ENCODE measurements at regions not wholly inside any gene's neighbourhood (a gene's known extent, or its start where the extent isn't known, plus 50 kb on each side); places are given as distances from the start of the nearest gene placed in this dataset.
A peak's percentile ranks its signal among the peaks of the same experiment; 100 is the strongest.

GRCh38 chrX:104359124-104359523, 104.4 kb upstream of the ESX1 start:
- H3K9ac ChIP-seq (ENCODE audit: low read depth, low read length, poor library complexity, severe bottlenecking), result no peak overlapping the region
- H3K27me3 ChIP-seq (ENCODE audit: insufficient read depth, low read length, poor library complexity, severe bottlenecking), result no peaks in the 10 kb centered on the region
- H3K9me3 ChIP-seq (ENCODE audit: insufficient read depth, low read depth, low read length), result no peaks in the 10 kb centered on the region
- no peak overlapping the region for H3K4me3 ChIP-seq (ENCODE audit: low read length, poor library complexity, severe bottlenecking)
- H3K36me3 ChIP-seq (ENCODE audit: insufficient read depth, low read length), result no peaks in the 10 kb centered on the region
- no peak overlapping the region for H3K4me2 ChIP-seq (ENCODE audit: low read depth, low read length, poor library complexity, severe bottlenecking)
- no peaks in the 10 kb centered on the region for H3K9me2 ChIP-seq (replicated peaks; ENCODE audit: low read depth, low read length)
- no peaks in the 10 kb centered on the region for H4K20me1 ChIP-seq (ENCODE audit: insufficient read depth, low read length, poor library complexity, severe bottlenecking)
- H3F3A ChIP-seq (ENCODE audit: low read depth), result no peaks in the 10 kb centered on the region
- no peaks in the 10 kb centered on the region for H3K4me1 ChIP-seq (ENCODE audit: insufficient read depth, low read length, poor library complexity, severe bottlenecking)
- H3K79me2 ChIP-seq (ENCODE audit: insufficient read depth, low read length), result no peaks in the 10 kb centered on the region
- TF ChIP-seq EZH2phosphoT487 (IDR thresholded peaks at IDR 0.05; ENCODE audit: borderline replicate concordance) (no peak), CTCF (conservative IDR thresholded peaks at IDR 0.05; ENCODE audit: low read length) (no peak)
- no peak overlapping the region for H2AFZ ChIP-seq (ENCODE audit: low read length)

- Histone ChIP-seq H2AFZ (ENCODE audit: low read length) (no peak overlapping the region), H3K36me3 (ENCODE audit: insufficient read depth, low read length) (no peaks in the 10 kb centered on the region), H3K4me3 (ENCODE audit: low read length, poor library complexity, severe bottlenecking) (no peak overlapping the region), H3K4me1 (ENCODE audit: insufficient read depth, low read length, poor library complexity, severe bottlenecking) (peaks cover 7% of the 10 kb centered on the region), H3K27me3 (ENCODE audit: insufficient read depth, low read length, poor library complexity, severe bottlenecking) (no peaks in the 10 kb centered on the region), H3K79me2 (ENCODE audit: insufficient read depth, low read length) (no peaks in the 10 kb centered on the region), H3F3A (ENCODE audit: low read depth) (no peaks in the 10 kb centered on the region), H3K9me2 (replicated peaks; ENCODE audit: low read depth, low read length) (no peaks in the 10 kb centered on the region), H3K4me2 (ENCODE audit: low read depth, low read length, poor library complexity, severe bottlenecking) (no peak overlapping the region), H3K9ac (ENCODE audit: low read depth, low read length, poor library complexity, severe bottlenecking) (no peak overlapping the region), H3K9me3 (ENCODE audit: insufficient read depth, low read depth, low read length) (no peaks in the 10 kb centered on the region), H4K20me1 (ENCODE audit: insufficient read depth, low read length, poor library complexity, severe bottlenecking) (no peaks in the 10 kb centered on the region)
- TF ChIP-seq EZH2phosphoT487 (IDR thresholded peaks at IDR 0.05; ENCODE audit: borderline replicate concordance) (no peak), CTCF (conservative IDR thresholded peaks at IDR 0.05; ENCODE audit: low read length) (no peak)
These were observed 96.5 kb upstream of the ESX1 start for GRCh38 chrX:104351173-104351769.

GRCh38 chrX:104347860-104348259, 93.1 kb upstream of the ESX1 start:
- no peaks in the 10 kb centered on the region for H3K9me3 ChIP-seq (ENCODE audit: insufficient read depth, low read depth, low read length)
- no peaks in the 10 kb centered on the region for H3K36me3 ChIP-seq (ENCODE audit: insufficient read depth, low read length)
- H3K27me3 ChIP-seq (ENCODE audit: insufficient read depth, low read length, poor library complexity, severe bottlenecking), result no peaks in the 10 kb centered on the region
- no peaks in the 10 kb centered on the region for H3F3A ChIP-seq (ENCODE audit: low read depth)
- no peak overlapping the region for H3K9ac ChIP-seq (ENCODE audit: low read depth, low read length, poor library complexity, severe bottlenecking)
- peak overlapping the region; percentile 43; the same call in 1 of the 2 replicates for H2AFZ ChIP-seq (ENCODE audit: low read length)
- H3K79me2 ChIP-seq (ENCODE audit: insufficient read depth, low read length), result no peaks in the 10 kb centered on the region
- peak overlapping the region; percentile 18 for H3K4me2 ChIP-seq (ENCODE audit: low read depth, low read length, poor library complexity, severe bottlenecking)
- peak overlapping the region; percentile 7 for H3K4me3 ChIP-seq (ENCODE audit: low read length, poor library complexity, severe bottlenecking)
- no peaks in the 10 kb centered on the region for H4K20me1 ChIP-seq (ENCODE audit: insufficient read depth, low read length, poor library complexity, severe bottlenecking)
- TF ChIP-seq EZH2phosphoT487 (IDR thresholded peaks at IDR 0.05; ENCODE audit: borderline replicate concordance) (no peak), CTCF (conservative IDR thresholded peaks at IDR 0.05; ENCODE audit: low read length) (no peak)
- peaks cover 7% of the 10 kb centered on the region for H3K4me1 ChIP-seq (ENCODE audit: insufficient read depth, low read length, poor library complexity, severe bottlenecking)
- no peaks in the 10 kb centered on the region for H3K9me2 ChIP-seq (replicated peaks; ENCODE audit: low read depth, low read length)
